COLO829 (cell line): ENCODE measurements at regions not wholly inside any gene's neighbourhood (a gene's known extent, or its start where the extent isn't known, plus 50 kb on each side); places are given as distances from the start of the nearest gene placed in this dataset.
"Not testable (repeated sequence)": the region's sequence is repeated elsewhere in the genome, so short reads cannot be mapped to it uniquely, and the experiment has no call there.

Source experiments
- DNase-seq: peaks from one replicate; pipeline ENCODE4 v3.0.0; 2012; ENCODE audit warnings: low spot score

GRCh38 chr14:104304451-104305351 lies 166.3 kb downstream of the KIF26A start:
- DNase-seq, result no peak

- no peak for DNase-seq
Observed at GRCh38 chr14:104305511-104306449, 167.4 kb downstream of the KIF26A start.

GRCh38 chr14:104306450-104307040 lies 168.2 kb downstream of the KIF26A start:
- DNase-seq, result no peak

GRCh38 chr14:104307246-104307626 lies 168.8 kb downstream of the KIF26A start:
- DNase-seq, result no peak

- no peak for DNase-seq
Observed at GRCh38 chr14:104307627-104308401, 169.4 kb downstream of the KIF26A start.

GRCh38 chr14:104308534-104308933 lies 170.1 kb downstream of the KIF26A start:
- not testable (repeated sequence) for DNase-seq

GRCh38 chr14:104309657-104310369 lies 171.4 kb downstream of the KIF26A start:
- DNase-seq, result no peak

- no peak for DNase-seq
Observed at GRCh38 chr14:104311358-104311757, 173.0 kb downstream of the KIF26A start.

- no peak for DNase-seq
Observed at GRCh38 chr14:104313674-104314073, 175.3 kb downstream of the KIF26A start.

GRCh38 chr14:104314251-104314941 lies 176.0 kb downstream of the KIF26A start:
- no peak for DNase-seq

GRCh38 chr14:104315169-104315568 lies 176.8 kb downstream of the KIF26A start:
- DNase-seq, result no peak

- DNase-seq, result no peak
Observed at GRCh38 chr14:104315625-104316024, 177.2 kb downstream of the KIF26A start.

- DNase-seq, result no peak
Observed at GRCh38 chr14:104316121-104316722, 177.8 kb downstream of the KIF26A start.

GRCh38 chr14:104316723-104317491 lies 178.5 kb downstream of the KIF26A start:
- DNase-seq, result no peak

- no peak for DNase-seq
Observed at GRCh38 chr14:104317492-104317805, 179.1 kb downstream of the KIF26A start.

GRCh38 chr14:104317975-104318557 lies 179.7 kb downstream of the KIF26A start:
- DNase-seq, result no peak

- DNase-seq, result no peak
Observed at GRCh38 chr14:104318558-104319490, 180.4 kb downstream of the KIF26A start.
